ENCODE measurements at regions not wholly inside any gene's neighbourhood (a gene's known extent, or its start where the extent isn't known, plus 50 kb on each side); places are given as distances from the start of the nearest gene placed in this dataset.
"Not testable (repeated sequence)": the region's sequence is repeated elsewhere in the genome, so short reads cannot be mapped to it uniquely, and the experiment has no call there.

DNA sequence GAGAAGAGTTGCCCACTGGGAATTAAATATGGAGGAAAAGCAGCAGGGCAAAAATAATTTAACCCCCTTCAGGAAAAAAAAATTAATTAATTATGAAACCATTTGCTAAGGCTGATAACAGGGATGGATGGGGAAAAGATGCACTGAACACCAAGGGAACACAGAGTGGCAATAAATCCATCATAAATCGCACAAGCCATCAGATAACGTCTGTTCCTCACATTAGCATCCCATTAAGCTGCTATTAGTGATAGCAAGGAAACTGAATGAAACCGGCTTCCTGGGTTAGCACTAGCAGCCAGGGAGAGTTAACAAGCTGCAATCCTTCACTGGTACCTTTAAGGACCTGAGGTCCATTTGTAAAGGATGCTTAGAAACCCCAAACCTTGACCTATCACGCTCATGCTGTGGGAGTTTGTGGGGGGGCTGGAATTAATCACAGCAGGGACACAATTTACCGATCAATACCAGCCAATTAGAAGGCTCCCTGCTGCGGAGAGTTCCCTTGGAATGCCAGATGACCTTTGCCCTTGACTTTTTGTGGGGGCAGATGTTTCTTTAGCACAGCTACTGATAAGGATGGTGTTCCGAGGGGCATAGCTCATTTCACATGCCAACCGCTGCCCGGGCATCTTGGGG lies 175.5 kb upstream of the KLF7 start:
- H3K4me3 ChIP-seq (ENCODE audit: insufficient read depth, low read length, poor library complexity, severe bottlenecking): no peak overlapping the region
- H3K9me3 ChIP-seq (ENCODE audit: insufficient read depth, low read length): no peaks in the 10 kb centered on the region
- H2AFZ ChIP-seq (ENCODE audit: low read depth, low read length, severe bottlenecking): no peak overlapping the region
- H4K20me1 ChIP-seq (ENCODE audit: low read depth, low read length): no peaks in the 10 kb centered on the region
- H3K79me2 ChIP-seq (ENCODE audit: insufficient read depth, low read length): no peaks in the 10 kb centered on the region
- H3K9me2 ChIP-seq (replicated peaks; ENCODE audit: insufficient read depth, low read length): no peaks in the 10 kb centered on the region
- no peak overlapping the region for H3K4me2 ChIP-seq (ENCODE audit: low read depth, low read length, poor library complexity, severe bottlenecking)
- no peak overlapping the region for H3K27ac ChIP-seq (ENCODE audit: low read depth, low read length)
- H3K27me3 ChIP-seq (ENCODE audit: low read length): no peaks in the 10 kb centered on the region
- H3F3A ChIP-seq (ENCODE audit: insufficient read depth): no peaks in the 10 kb centered on the region
- no peaks in the 10 kb centered on the region for H3K36me3 ChIP-seq (ENCODE audit: low read length)
- no peak overlapping the region for H3K9ac ChIP-seq (ENCODE audit: low read length)
- TF ChIP-seq EZH2phosphoT487 (conservative IDR thresholded peaks at IDR 0.05; ENCODE audit: low read length): no peak
- TF ChIP-seq, protein P1, sequence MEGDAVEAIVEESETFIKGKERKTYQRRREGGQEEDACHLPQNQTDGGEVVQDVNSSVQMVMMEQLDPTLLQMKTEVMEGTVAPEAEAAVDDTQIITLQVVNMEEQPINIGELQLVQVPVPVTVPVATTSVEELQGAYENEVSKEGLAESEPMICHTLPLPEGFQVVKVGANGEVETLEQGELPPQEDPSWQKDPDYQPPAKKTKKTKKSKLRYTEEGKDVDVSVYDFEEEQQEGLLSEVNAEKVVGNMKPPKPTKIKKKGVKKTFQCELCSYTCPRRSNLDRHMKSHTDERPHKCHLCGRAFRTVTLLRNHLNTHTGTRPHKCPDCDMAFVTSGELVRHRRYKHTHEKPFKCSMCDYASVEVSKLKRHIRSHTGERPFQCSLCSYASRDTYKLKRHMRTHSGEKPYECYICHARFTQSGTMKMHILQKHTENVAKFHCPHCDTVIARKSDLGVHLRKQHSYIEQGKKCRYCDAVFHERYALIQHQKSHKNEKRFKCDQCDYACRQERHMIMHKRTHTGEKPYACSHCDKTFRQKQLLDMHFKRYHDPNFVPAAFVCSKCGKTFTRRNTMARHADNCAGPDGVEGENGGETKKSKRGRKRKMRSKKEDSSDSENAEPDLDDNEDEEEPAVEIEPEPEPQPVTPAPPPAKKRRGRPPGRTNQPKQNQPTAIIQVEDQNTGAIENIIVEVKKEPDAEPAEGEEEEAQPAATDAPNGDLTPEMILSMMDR (IDR thresholded peaks at IDR 0.05; ENCODE audit: insufficient read depth, low read length, poor library complexity, severe bottlenecking): no peak

DNA sequence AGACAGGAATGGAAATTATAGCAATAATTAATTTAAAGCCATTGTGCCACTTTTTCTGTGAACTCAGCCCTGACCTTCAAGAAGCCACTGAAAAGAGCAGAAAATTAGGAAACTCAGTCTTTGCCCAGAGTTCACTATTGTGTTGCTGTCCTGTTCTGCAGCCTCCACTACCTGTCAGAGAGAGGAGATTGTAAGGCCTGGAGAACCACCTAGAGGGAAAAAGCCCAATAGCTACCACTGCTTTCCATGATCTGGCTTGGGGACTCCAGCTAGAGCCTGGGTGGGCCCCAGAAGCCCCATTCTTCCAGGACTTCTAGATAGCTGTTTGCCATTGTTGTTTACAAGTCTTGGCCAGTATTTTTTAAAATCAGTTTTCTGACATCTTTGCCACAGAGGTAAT lies 176.1 kb upstream of the KLF7 start:
- Histone ChIP-seq H3K36me3 (ENCODE audit: low read length) (no peaks in the 10 kb centered on the region), H2AFZ (ENCODE audit: low read depth, low read length, severe bottlenecking) (no peak overlapping the region), H3K9ac (ENCODE audit: low read length) (no peak overlapping the region), H3K4me3 (ENCODE audit: insufficient read depth, low read length, poor library complexity, severe bottlenecking) (no peak overlapping the region), H3K27me3 (ENCODE audit: low read length) (no peaks in the 10 kb centered on the region), H3K9me3 (ENCODE audit: insufficient read depth, low read length) (no peaks in the 10 kb centered on the region), H4K20me1 (ENCODE audit: low read depth, low read length) (no peaks in the 10 kb centered on the region), H3F3A (ENCODE audit: insufficient read depth) (no peaks in the 10 kb centered on the region), H3K9me2 (replicated peaks; ENCODE audit: insufficient read depth, low read length) (no peaks in the 10 kb centered on the region), H3K27ac (ENCODE audit: low read depth, low read length) (no peak overlapping the region), H3K4me2 (ENCODE audit: low read depth, low read length, poor library complexity, severe bottlenecking) (no peak overlapping the region), H3K79me2 (ENCODE audit: insufficient read depth, low read length) (no peaks in the 10 kb centered on the region)
- no peak for TF ChIP-seq EZH2phosphoT487 (conservative IDR thresholded peaks at IDR 0.05; ENCODE audit: low read length)
- TF ChIP-seq, protein P1 (IDR thresholded peaks at IDR 0.05; ENCODE audit: insufficient read depth, low read length, poor library complexity, severe bottlenecking): no peak

- H3K4me3 ChIP-seq (ENCODE audit: insufficient read depth, low read length, poor library complexity, severe bottlenecking); H3K4me2 ChIP-seq (ENCODE audit: low read depth, low read length, poor library complexity, severe bottlenecking); H3K27ac ChIP-seq (ENCODE audit: low read depth, low read length); H4K20me1 ChIP-seq (ENCODE audit: low read depth, low read length); H3K36me3 ChIP-seq (ENCODE audit: low read length); H3K27me3 ChIP-seq (ENCODE audit: low read length); H3K9me3 ChIP-seq (ENCODE audit: insufficient read depth, low read length); H3K9ac ChIP-seq (ENCODE audit: low read length); H3F3A ChIP-seq (ENCODE audit: insufficient read depth); H3K79me2 ChIP-seq (ENCODE audit: insufficient read depth, low read length); H3K9me2 ChIP-seq (replicated peaks; ENCODE audit: insufficient read depth, low read length); H2AFZ ChIP-seq (ENCODE audit: low read depth, low read length, severe bottlenecking): not testable (repeated sequence)
These were observed 179.0 kb upstream of the KLF7 start for GRCh38 chr2:207344596-207345394.

DNA sequence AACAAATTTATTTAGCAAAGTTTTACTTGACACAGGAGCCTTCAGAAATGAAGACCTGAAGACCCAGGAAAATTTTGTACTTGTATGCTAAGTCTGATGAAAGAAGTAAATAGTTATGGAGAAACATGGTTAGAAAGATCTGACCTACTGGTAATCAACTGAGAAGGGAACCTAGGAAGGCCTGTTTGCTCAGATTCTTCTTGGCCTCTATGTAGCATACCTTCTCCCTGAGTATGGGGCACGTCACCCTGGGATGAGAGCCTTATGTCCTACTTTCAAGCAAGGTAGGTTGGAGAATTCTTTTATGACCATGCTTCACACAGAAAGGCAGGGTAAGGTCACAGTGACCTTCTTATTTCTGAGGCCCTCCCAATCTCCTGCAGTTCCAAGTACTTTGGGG lies 178.6 kb upstream of the CREB1 start:
- Histone ChIP-seq H3K9me2 (replicated peaks; ENCODE audit: insufficient read depth, low read length) (no peaks in the 10 kb centered on the region), H3K9ac (ENCODE audit: low read length) (no peak overlapping the region), H3K4me2 (ENCODE audit: low read depth, low read length, poor library complexity, severe bottlenecking) (no peak overlapping the region), H3F3A (ENCODE audit: insufficient read depth) (no peaks in the 10 kb centered on the region), H2AFZ (ENCODE audit: low read depth, low read length, severe bottlenecking) (no peak overlapping the region), H3K27ac (ENCODE audit: low read depth, low read length) (no peak overlapping the region), H3K4me3 (ENCODE audit: insufficient read depth, low read length, poor library complexity, severe bottlenecking) (no peak overlapping the region), H3K9me3 (ENCODE audit: insufficient read depth, low read length) (no peaks in the 10 kb centered on the region), H3K36me3 (ENCODE audit: low read length) (no peaks in the 10 kb centered on the region), H4K20me1 (ENCODE audit: low read depth, low read length) (no peaks in the 10 kb centered on the region), H3K79me2 (ENCODE audit: insufficient read depth, low read length) (no peaks in the 10 kb centered on the region), H3K27me3 (ENCODE audit: low read length) (no peaks in the 10 kb centered on the region)
- TF ChIP-seq, protein P1 (IDR thresholded peaks at IDR 0.05; ENCODE audit: insufficient read depth, low read length, poor library complexity, severe bottlenecking): no peak
- TF ChIP-seq EZH2phosphoT487 (conservative IDR thresholded peaks at IDR 0.05; ENCODE audit: low read length): no peak

Measured in SU-DHL-6 (cell line).